Kidney capillary endothelial cell (primary cell): ENCODE measurements at regions not wholly inside any gene's neighbourhood (a gene's known extent, or its start where the extent isn't known, plus 50 kb on each side); places are given as distances from the start of the nearest gene placed in this dataset.

ENCODE experiments used
- DNase-seq: peaks from one replicate; pipeline ENCODE4 v3.0.0-alpha.2; 2018; ENCODE audit warnings: low spot score

DNA sequence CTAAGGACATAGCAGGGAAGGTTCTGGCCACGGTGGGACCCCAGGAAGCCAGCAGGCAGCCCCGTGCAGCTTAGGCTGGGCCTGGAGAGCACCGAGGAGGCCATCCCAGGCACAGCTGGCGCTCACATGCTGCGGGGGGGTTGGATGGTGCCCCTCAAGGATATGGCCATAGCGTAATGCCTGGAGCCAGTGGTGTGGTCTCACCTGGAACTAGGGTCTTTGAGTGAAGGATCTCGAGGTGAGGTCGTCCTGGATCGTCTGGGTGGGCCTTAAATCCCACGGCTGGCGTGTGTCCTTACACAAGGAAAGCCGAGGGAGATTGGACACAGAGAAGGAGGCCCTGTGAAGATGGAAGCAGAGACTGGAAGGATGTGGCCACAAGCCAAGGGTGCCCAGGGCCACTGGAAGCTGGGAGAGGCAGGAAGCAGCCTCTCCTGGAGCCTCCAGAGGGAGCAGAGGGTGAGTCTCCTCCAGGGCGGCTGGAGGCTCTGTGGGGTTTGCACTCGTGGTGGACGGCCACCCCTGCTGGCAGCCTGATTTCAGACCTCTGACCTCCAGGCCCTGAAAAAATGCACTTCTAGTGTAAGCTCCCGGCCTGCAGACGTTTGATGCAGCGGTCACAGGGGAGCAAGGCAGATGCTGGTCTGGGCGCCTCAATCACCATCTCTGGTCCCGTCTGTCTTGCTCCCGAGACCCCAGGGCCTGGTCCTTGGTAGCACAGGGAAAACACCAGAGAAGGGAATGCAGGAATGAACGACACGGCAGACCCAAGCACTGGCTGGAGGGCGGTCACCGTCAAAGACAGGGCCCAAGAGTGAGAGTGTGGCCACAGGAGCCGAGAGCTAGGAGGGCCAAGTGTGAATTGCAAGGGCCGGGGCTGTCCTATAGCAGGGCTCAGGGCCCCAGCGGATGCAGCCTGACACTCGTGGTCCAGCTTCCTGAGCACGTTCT, 218.6 kb downstream of the KIF26A start:
- DNase-seq, result no peak

DNA sequence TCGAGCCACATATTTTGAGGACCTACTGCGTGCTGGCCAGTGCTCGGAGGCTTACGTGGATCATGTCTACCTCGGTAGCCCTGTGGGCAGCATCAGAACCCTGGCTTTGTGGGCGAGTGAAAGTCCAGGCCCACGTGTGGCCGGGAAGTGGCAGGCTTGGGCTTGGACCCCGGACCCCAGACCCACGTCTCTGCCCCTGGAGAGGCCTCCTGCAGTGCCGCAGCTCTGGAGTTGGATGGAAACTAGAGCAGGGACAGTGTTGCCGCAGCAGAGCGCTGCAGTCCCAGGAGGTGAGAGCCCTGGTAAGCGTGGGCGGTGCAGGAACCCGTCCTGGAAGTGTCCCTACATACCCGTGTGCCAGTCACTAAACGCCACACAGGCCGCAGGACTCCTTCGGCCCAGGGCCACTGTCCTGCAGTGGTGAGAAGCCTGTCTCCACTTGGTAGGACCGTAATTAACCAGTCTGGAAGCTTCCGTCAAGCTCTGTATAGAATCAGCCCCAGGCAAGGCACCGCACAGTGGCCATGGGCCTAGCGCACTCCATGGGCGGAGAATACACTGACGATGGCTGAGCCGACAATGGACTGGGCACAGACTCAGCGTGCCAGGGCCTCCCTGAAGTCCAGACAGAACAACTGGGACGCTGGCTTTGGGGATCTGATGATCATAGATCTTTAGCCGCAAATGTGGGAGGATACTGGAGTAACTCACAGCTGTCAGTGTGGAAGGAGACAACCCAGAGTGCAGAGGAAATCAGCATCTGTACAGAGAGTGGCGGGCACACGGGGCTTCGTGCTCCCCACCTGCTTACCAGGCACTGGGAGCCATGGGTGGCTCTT, 219.5 kb downstream of the KIF26A start:
- DNase-seq, result no peak

DNA sequence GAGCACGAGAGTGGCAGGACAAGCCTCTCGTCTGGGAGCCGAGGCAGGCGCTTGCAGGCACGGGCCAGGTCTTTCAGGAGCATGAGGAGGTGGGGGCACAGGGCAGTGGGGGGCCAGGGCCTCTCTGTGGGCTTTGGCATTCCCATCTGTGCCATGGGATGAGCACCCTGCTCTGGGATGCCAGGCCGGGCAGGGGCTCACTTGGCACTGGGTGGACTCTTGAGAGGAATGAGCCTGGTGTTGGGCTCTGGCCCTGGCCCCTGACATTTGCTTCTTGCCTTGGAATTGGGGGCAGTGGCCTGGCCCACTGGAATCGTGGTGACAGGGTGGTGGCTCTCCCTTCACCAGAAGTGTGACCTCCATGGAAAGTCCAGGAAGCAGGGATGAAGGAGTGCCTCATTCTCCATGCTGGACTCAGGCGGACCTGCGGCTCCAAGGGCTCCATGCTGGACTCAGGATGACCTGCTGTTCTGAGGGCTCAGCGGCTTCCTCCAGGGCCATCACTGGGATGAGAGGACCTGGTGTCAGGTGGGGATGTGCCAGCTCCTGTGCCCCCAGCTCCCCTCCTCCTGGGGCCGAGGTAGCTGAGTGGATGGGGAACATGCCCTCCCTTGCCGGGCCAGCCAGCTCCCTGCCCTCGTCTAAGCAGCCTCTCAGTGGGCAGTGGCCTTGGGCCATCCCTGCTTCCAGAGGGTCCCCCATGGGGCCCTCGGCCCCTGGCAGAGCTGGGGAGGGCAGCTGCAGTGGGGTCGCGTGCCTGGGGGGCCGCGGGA, 220.3 kb downstream of the KIF26A start:
- no peak for DNase-seq

DNA sequence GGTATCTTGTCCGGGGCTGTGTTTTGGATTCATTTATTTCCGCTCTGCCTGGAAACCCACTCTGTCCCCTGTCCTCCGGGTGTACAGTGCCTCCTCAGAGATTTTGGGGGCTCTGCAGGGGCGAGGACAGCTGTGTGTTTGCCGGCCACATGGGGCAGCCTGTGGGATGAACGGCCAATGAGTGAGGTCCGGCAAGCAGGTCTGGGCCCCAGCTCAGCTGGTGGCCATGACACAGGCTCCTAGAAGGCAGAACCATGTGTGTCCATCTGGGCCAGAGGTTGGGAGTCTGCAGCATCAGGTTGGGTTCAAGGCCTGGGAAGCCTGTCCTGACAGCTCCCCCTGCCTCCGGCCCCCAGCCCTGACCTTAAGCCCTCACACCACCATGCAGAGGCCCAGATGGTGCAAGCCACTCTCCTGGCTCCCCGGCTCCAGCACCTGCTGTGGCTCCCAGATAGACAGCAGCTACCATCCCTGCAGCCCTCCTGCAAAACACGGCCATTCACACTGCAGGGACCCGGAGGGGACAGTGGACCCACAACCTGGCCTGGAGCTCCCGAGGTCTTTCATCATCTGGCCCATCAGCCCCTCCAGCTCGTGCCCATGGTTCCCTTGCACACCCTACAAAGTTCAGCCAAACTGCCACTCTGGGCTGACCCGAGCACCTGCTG, 220.1 kb upstream of the C14orf180 start:
- no peak for DNase-seq

DNA sequence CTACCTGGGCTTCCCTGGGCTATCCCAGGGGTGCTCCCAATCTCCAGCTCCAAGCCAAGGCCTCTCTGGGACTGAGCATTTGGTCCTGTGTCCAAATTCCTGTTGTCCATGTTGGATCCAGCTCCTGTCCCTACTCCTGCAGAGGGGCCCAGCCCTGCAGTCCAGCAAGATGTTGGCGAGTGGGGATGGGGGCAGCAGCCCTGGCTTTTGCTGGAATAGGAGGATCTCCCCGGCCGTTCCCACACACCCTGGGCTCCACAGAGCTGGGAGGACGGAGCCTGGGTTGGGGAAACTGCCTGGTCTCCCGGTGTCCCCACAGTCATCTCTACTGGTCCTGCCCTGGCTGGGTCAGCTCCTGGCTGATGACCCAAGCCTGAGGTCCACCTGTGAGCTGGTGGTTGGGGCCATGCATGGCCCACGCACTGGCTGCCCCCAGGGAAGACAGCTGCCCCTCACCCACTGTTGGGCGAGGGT, 219.6 kb upstream of the C14orf180 start:
- no peak for DNase-seq

DNA sequence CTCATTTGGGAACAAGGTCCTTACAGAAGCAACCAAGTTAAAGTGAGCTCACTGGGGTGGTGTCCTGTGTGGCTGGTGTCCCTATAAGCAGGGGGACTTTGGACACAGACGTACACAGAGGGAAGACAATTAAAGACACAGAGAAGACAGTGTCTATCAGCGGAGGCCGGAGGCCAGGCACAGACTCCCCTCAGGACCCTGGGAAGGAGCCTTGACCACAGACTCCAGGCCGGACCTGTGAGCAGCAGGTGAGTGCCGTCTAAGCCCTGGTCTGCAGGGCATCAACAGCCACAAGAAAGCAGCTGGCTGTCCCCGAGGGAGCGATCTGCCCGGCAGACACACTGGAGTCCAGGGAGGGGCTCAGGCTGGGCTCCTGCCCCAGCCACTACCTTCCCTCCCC, 219.1 kb upstream of the C14orf180 start:
- DNase-seq, result no peak

DNA sequence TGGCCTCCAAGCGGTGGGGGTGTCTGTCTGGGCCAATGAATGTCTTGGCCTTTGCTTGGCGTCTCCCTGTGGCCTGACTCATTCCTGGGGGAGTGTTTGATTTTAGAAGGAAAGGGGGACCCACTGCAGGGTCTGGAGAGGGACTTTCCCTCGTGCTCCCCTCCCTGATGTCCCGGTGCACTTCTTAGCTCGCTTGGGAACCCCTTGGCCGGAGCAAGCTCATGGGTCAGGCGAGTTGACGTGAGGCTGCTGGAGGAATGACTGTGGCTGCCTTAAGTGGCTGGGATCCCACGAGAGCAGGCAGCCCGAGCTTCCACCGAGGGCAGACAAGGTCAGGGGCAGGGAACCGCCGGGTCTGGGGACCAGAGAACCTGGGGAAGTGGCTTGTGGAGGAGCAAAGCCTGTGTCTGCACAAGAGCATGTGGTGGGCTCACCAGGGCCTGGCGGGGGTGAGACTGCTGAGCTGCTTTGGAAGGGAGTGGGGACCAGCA, 218.4 kb upstream of the C14orf180 start:
- DNase-seq, result no peak

DNA sequence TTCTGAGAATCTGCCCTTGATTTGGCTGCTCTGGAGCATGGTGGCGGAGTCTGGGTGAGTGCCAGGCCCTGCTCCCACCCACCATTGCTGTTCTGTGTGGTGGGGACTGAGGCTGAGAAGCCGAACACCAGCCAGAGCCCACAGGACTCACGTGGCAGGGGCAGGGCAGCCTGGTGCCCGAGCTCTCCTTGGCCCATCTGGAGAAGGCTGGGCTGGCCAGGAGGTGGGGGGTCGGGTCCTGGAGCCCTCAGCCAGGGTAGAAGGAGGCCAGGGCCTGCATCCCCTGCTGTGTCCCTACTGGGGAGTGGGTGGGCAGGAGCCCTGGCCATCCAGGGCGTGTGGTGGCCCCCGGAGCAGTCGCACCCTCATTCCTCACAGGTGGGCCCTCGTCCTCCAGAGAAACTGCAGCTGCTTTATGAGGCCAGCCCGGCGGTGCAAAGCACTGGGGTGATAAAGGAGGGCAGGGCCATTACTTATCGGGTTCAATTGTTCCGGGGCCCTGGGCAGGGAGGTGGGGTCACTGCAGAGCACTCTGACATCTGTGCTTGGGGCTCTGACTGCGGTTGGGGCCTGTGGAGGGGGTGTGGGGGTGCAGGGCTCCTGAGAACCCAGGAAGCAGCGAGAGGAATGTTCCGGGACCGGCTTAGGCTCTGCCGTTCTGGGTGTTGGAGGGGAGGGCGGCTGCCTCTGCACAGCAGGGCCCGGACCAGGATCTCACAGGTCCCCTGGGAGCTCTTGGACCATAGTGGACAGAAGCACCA, 217.5 kb upstream of the C14orf180 start:
- no peak for DNase-seq

DNA sequence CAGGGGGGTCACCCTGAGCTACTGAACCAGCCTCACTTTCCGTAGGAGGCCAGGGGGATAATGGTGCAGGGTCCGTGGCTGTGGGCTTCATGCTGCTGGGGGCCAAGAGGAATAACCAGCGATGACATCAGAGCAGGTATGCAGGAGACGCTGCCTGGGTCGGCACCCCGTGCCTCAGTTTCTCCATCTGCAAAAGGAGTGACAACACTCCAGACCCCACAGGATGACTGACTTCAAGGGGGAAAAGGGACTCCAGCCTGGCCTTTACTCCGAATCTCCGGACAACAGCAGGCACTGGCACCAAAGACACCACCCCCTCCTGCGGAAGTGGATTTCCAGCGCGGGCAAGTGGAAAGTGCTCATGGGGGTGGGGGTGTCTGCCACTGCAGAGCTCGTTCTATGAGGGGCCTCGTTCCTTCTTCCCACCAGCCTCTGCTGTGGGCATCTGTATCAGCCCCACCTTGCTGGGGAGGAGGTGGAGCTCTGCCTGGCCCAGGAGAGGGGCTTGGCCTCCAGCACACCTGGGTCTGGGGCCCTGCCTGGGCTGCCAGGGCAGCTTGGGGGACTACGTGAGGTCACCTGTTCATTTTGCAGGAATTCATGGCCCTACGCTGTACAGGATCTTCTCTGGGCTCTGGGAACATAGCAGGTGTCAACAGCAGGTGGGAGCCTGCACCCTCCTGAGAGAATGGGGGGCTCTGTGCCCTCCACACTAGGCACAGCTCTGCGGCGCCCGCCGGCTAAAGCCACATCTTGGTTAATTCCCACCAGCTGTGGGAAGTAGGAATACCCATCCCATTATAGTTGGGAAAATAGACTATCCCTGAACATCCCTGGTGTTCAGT, 216.6 kb upstream of the C14orf180 start:
- DNase-seq, result no peak

DNA sequence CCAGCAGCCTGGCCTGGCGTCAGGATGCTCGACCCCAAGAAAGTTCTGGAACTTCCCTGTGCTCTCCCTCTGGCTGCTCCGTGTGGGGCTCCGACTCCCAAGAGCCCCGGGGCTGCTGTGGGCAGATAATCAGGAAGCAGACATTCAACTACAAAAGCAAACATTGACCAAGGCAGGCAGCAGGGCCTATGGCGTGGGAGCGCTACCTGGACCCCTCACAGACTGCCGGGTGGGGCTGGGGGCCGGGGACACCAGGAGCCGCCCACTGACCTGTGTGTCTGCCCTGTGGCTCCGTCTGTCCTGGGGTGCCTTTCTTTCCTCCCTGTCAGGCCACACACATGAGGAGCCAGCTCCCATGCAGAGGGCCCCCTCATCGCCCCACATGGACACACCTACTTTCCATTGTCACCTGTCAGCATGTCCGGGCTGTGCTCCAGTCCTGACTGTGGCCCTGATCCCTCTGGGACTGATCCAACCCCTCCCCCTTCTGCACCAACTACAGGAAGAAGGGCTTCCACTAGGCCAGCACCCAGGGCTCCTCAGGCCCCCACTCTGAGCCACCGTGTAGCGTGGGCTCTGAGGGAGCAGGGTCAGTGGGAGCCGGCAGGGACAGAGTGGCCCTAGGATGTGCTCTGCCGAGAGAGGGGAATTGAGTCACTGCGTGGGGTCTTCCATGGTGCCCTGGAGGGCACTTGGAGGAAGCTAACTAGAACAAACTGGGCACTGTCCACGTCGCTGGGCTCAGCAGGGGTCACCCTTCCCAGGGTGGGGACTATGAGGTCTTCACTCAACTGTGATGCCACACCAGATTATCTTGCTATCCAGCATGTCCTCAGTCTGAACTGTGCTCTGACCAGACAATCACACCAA, 215.4 kb upstream of the C14orf180 start:
- no peak for DNase-seq

DNA sequence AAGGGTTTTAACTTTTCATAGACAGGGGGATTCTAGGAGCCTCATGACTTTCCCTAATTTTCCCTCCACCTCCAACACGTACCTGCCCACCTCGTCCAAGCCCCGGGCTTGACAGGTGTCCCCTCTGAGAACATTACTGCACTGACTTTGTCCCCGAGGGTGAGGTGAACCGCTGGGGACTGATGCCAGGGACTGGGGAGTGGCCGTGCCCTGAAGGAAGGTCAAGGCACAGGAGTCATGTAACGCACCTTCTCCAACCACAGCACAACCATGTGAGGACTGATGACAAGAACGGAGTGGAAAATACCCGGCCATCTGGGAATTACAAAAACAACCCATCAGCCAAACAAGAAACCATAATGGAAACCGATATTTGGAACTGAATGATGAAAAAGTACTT, 214.7 kb upstream of the C14orf180 start:
- DNase-seq, result no peak

DNA sequence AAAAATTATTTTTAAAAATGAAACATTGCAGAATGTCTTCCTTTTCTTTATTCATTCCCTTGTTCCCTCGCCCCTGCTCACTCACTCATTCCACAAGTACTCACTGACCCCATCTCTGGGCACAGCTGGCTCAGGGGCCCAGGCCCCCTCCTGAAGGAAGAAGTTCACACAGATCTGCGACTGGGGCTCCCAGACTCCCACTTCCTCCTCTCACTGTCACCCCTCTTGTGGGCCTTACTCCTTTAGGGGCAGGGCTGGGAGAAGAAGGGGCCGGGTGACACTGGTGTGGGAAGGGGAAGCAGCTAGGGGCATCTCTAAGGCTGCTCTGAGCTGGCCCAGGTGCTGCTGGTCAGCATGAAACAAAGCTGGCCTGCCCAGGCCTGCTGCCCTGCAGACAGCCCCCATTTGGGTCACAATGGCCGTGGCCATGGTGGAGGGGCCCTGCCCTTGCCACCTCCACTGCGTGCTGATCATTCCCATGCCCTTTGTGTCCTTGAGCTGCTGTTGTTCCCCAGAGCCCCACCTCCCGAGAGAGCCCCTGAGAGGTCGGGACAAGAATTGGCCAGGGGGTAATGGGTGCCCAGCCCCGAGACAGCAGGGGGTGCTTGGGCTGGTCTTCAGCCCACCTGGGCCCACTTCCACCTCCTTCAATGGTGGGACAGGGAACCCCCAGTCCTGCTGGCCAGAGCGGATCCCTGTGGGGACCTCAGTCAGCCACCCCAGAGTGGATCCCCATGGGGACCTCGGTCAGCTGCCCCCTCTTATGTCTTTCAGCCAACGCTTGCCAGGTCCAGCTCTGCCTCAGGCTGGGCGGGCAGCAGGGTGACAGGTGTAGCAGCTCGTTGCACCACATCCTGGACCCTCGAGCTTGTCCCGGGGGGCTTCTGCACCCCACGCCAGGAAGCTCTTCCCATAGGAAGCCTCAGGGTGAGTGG, 212.4 kb upstream of the C14orf180 start:
- DNase-seq, result no peak

DNA sequence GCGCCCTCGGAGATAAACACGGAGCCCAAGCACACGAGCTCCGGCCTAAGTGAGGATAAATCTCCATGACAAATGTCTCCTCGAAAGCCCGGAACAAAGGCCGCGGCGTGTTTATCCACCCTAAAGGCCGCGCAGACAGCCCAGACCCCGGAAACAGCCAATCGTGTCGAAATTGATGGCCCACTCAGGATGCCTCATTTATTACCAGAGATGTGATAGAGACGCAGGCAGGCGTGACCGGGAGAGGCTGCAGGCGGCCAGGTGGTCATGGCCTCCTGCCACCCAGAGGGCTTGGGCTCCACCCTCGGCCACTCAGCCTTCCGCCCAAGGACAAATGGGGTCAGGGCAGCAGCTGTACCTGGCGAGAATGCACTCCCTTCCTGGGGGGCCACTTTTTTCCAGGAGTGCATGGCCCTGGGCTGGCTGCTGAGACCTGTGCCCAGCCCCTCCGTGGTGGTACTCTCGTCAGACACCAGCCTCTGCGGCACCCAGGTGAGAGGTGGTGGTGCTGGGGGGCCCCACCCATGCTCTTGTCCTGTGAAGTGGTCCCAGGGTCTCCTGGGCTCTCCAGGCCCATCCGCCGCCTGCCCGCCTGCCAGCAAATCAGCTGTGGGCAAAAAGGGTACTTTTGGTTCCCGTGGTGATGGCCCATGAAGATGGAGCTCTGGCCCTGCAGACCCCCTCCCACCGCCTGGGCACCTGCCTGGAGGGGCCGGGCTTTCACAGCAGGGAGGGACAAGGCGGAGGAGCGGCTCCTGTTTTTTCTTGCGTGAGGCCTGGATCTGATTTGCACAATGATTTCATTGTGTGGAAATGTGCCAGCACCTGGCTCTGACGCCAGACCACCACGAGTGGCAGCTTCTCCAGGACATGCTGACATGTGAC, 211.5 kb upstream of the C14orf180 start:
- DNase-seq, result no peak

DNA sequence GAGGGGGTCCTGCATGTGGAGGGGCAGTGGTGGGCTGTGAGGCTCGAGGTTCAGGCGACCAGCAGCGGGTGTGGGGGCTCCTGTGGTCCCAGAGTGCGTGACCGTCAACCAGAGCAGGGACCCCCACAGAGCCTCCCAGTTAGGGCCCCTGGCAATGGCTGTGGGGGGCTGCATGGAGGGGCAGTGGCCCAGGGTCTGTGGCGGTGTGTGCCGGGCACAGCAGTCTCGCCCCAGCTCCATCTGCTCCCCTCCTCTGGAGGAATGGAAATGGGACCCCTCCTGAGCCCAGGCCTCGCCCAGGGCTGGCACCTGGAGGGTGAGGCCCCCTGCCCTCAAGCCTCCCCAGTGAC, 210.8 kb upstream of the C14orf180 start:
- DNase-seq, result no peak

DNA sequence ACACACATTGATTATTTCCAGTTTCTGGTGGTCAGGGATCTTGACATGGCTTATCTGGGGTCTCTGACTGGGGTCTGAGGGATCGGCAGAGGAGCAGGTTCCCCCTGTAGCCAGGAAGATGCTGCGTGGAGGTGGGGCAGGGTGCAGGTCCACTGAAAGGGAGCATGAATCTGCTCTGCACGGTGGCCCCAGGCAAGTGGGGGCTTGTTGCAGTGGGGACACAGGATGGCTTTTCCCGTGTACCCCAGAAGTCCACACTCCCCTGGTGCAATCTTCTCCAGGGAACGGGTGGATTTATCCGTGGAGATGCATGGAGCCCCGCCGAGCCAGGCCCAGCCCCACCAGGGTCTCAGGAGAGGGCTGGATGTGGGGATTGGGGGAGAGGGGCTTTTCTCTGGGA, 210.4 kb upstream of the C14orf180 start:
- DNase-seq, result no peak

DNA sequence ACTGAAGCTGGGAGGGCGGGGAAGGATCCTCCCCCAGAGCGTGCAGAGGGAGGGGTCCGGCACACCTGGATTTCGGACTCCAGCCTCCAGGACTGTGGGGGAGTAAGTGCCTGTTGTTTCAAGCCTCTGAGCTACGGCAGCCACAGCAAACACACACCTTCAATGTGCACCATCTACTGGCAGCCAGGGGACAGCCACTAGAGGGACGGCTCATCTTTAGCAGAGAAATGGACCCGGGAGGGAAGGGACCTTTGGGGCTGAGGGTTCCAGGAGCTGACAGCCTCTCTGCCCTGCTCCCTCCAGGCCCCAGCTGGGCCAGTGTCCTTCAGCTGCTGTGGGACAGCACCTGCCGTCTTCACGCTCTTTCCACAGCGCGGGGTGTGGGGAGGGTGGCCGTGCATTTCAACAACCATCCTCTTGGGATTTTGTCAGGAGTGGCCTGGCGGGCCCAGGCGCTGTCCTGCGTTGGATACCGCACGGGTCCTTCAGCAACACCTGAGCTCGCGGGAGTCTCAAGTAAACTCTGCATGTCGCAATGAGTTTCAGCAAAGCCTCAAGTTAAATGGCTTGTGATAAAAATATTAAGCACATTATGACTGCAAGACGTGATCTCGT, 209.2 kb upstream of the C14orf180 start:
- peak; percentile 21 for DNase-seq
